ENCODE measurements at regions not wholly inside any gene's neighbourhood (a gene's known extent, or its start where the extent isn't known, plus 50 kb on each side); places are given as distances from the start of the nearest gene placed in this dataset.

DNA sequence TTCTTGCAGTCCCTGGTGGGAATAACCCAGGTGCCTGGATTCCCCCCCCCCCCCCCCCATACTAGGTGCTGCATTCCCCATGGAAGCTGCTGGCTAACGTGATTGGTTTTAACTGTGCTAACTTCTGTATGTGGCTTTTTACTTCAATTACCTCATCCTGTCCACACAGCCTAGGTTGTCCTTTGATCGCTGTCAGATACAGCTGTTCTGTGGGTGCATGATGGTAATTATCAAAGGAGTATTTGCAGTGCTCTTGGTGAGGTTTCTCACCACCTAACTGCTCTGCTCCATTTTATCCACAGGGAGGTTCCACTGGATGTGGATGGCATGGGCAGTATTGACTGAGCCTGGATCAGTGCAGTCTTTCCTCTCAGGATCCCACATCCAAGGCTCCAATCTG is 93.0 kb downstream of the ZNF518B start:
- Histone ChIP-seq H3K9me3 (no peaks in the 10 kb centered on the region), H3K36me3 (no peaks in the 10 kb centered on the region), H3K4me1 (peaks cover 12% of the 10 kb centered on the region), H3K4me3 (no peak overlapping the region), H3K27me3 (no peaks in the 10 kb centered on the region), H3K27ac (no peak overlapping the region)
- WGBS, result 100% methylated on average over 2 of the region's 2 CpGs
- no peak for DNase-seq (ENCODE audit: low spot score in 2 of 2)
- TF ChIP-seq POLR2AphosphoS5 (IDR thresholded peaks at IDR 0.05), result no peak

DNA sequence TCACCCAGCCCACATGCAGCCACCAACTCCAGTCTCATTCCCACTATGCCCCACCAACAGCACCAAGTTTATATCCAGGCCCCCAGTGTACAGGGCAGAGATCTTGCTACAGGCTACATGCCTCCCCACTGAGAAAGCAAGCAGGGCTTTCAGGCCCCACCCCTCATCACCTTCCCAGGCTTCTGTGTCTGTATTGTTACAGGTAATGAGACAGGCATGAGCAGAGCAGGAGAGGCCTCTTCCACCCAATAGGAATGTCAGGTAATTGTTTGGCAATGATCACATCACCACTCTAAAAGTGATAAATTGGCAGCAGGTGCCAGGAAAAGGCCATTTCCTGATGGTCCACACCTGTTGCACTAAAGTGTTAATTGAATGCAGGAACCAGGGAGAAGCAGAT is 102.5 kb downstream of the ZNF518B start:
- Histone ChIP-seq H3K9me3 (no peaks in the 10 kb centered on the region), H3K27me3 (peaks cover 6% of the 10 kb centered on the region), H3K27ac (no peak overlapping the region), H3K36me3 (no peaks in the 10 kb centered on the region), H3K4me3 (no peak overlapping the region), H3K4me1 (no peaks in the 10 kb centered on the region)
- TF ChIP-seq, protein P1, sequence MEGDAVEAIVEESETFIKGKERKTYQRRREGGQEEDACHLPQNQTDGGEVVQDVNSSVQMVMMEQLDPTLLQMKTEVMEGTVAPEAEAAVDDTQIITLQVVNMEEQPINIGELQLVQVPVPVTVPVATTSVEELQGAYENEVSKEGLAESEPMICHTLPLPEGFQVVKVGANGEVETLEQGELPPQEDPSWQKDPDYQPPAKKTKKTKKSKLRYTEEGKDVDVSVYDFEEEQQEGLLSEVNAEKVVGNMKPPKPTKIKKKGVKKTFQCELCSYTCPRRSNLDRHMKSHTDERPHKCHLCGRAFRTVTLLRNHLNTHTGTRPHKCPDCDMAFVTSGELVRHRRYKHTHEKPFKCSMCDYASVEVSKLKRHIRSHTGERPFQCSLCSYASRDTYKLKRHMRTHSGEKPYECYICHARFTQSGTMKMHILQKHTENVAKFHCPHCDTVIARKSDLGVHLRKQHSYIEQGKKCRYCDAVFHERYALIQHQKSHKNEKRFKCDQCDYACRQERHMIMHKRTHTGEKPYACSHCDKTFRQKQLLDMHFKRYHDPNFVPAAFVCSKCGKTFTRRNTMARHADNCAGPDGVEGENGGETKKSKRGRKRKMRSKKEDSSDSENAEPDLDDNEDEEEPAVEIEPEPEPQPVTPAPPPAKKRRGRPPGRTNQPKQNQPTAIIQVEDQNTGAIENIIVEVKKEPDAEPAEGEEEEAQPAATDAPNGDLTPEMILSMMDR (IDR thresholded peaks at IDR 0.05), result no peak
- TF ChIP-seq POLR2AphosphoS5 (IDR thresholded peaks at IDR 0.05), result no peak
- no peak for TF ChIP-seq POLR2A (IDR thresholded peaks at IDR 0.05)
- DNase-seq (ENCODE audit: low spot score in 2 of 2), result no peak

DNA sequence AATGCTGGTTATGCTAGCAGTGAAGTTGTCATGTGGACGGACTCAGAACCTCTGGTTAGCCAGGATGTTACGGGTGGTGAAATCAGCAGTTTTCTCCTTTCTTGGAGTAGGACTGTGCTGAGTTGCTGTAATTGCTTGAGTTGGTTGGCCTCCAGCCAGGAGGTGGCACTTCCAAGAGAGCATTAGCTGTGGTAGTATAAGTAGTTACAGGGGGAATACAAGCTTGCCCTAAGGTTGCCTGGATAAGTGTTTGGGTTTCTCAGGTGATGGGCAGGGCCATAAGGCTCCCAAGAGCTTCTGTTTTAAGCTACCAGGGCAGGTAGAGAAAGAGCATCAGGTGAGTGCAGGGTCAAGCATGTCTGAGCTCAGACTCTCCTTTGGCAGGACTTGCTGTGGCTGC is 103.0 kb downstream of the ZNF518B start:
- 79% methylated on average over 2 of the region's 2 CpGs for WGBS
- H3K27ac ChIP-seq, result no peak overlapping the region
- DNase-seq (ENCODE audit: low spot score in 2 of 2), result no peak
- H3K4me1 ChIP-seq, result no peaks in the 10 kb centered on the region
- no peaks in the 10 kb centered on the region for H3K9me3 ChIP-seq
- TF ChIP-seq POLR2AphosphoS5 (IDR thresholded peaks at IDR 0.05), result no peak
- TF ChIP-seq, protein P1 (IDR thresholded peaks at IDR 0.05), result no peak
- no peak for TF ChIP-seq EP300 (IDR thresholded peaks at IDR 0.05)
- no peak for TF ChIP-seq POLR2A (IDR thresholded peaks at IDR 0.05)
- no peak overlapping the region for H3K4me3 ChIP-seq
- no peaks in the 10 kb centered on the region for H3K36me3 ChIP-seq
- peaks cover 6% of the 10 kb centered on the region for H3K27me3 ChIP-seq

DNA sequence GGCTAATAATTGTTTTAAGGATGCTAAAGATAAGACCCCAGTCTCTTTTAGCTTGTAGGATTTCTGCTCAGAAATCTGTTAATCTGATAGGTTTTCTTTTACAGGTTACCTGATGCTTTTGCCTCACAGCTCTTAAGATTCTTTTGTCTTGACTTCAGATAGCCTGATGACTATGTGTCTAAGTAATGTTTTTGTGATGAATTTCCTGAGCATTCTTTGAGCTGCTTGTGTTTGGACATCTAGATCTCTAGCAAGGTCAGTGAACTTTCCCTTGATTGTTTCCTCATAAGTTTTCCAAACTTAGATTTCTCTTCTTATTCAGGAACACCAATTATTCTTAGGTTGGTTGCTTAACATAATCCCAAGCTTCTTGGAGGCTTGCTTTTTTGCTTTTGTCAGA is 104.1 kb downstream of the ZNF518B start:
- H3K27me3 ChIP-seq, result peaks cover 6% of the 10 kb centered on the region
- TF ChIP-seq POLR2AphosphoS5 (IDR thresholded peaks at IDR 0.05) (no peak), EP300 (IDR thresholded peaks at IDR 0.05) (no peak), POLR2A (IDR thresholded peaks at IDR 0.05) (no peak)
- TF ChIP-seq, protein P1 (IDR thresholded peaks at IDR 0.05), result no peak
- no peaks in the 10 kb centered on the region for H3K4me1 ChIP-seq
- H3K9me3 ChIP-seq, result no peaks in the 10 kb centered on the region
- H3K4me3 ChIP-seq, result no peak overlapping the region
- DNase-seq (ENCODE audit: low spot score in 2 of 2), result no peak
- no peaks in the 10 kb centered on the region for H3K36me3 ChIP-seq
- H3K27ac ChIP-seq, result no peak overlapping the region

DNA sequence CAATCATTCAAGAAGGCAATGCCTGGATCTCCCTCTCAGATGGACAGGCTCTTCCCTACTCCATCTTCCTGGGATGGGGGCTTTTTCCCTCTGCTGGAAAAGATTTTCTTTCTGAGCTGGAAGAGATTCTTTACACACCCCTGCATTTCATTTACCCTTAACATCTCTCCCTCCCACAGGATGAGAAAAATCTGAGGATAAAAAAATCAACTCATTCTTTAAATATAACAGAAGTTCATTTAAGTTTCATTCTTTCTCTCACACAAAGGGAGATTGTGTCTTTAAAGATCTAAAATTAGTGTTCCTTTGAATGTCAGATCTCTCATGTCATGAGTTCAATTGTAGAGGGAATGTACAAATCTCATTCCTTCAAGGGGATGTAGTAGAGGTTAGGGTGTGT is 109.0 kb downstream of the ZNF518B start:
- no peak overlapping the region for H3K27ac ChIP-seq
- no peak for DNase-seq (ENCODE audit: low spot score in 2 of 2)
- H3K36me3 ChIP-seq, result no peaks in the 10 kb centered on the region
- H3K27me3 ChIP-seq, result no peaks in the 10 kb centered on the region
- H3K9me3 ChIP-seq, result no peaks in the 10 kb centered on the region
- TF ChIP-seq EP300 (IDR thresholded peaks at IDR 0.05), result no peak
- TF ChIP-seq POLR2AphosphoS5 (IDR thresholded peaks at IDR 0.05), result no peak
- TF ChIP-seq, protein P1 (IDR thresholded peaks at IDR 0.05), result no peak
- no peak for TF ChIP-seq POLR2A (IDR thresholded peaks at IDR 0.05)
- no peaks in the 10 kb centered on the region for H3K4me1 ChIP-seq
- no peak overlapping the region for H3K4me3 ChIP-seq

DNA sequence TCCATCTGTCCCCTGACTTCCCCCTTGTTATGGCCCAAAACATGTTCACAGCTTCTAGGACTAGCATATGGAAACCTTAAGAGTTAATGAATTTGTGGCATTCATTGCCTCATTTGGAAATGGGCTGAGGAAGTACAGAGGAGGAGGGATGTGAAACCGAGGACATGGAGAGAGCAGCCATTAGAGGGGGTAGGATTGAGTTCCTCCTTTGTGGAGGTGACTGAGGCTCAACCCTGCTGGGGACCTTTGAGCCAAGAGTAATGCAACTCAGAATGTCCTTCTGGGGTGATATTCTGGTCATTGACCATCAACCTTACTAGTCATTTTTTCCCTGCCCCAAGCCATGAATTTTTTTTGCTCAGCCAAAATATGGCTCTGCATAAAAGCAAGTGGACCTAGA is 109.4 kb downstream of the ZNF518B start:
- 54% methylated on average over 1 of the region's 1 CpG for WGBS
- no peaks in the 10 kb centered on the region for H3K27me3 ChIP-seq
- no peaks in the 10 kb centered on the region for H3K36me3 ChIP-seq
- H3K9me3 ChIP-seq, result no peaks in the 10 kb centered on the region
- no peak overlapping the region for H3K27ac ChIP-seq
- no peak overlapping the region for H3K4me3 ChIP-seq
- no peaks in the 10 kb centered on the region for H3K4me1 ChIP-seq
- DNase-seq (ENCODE audit: low spot score in 2 of 2), result no peak
- no peak for TF ChIP-seq POLR2A (IDR thresholded peaks at IDR 0.05)
- TF ChIP-seq, protein P1 (IDR thresholded peaks at IDR 0.05), result no peak
- TF ChIP-seq EP300 (IDR thresholded peaks at IDR 0.05), result no peak
- TF ChIP-seq POLR2AphosphoS5 (IDR thresholded peaks at IDR 0.05), result no peak
